COLO668 (cell line): ENCODE measurements at regions not wholly inside any gene's neighbourhood (a gene's known extent, or its start where the extent isn't known, plus 50 kb on each side); places are given as distances from the start of the nearest gene placed in this dataset.

Experiments
- DNase-seq: peaks from one replicate; lab custom pipeline; 2025; ENCODE audit not compliant: unreplicated experiment; lab: John Stamatoyannopoulos, UW

DNA sequence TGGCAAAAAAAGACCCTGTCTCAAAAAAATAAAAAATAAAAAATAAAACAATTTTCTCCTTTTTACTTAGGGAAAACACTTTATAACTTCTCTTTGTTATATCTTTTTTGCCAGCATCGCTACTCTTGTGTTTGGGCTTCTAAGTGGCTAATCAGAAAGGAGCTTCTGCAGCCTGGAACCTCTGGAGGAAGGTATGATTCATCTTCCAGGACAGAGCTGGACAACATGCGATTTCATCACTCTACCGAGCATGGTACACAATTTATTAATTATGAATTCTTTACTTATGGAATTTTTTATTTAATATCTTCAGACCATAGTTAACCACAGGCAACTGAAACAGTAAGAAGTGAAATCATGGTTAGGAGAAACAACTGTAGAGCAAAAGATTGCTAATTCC lies 1254.3 kb upstream of the AGA start:
- no peak for DNase-seq

DNA sequence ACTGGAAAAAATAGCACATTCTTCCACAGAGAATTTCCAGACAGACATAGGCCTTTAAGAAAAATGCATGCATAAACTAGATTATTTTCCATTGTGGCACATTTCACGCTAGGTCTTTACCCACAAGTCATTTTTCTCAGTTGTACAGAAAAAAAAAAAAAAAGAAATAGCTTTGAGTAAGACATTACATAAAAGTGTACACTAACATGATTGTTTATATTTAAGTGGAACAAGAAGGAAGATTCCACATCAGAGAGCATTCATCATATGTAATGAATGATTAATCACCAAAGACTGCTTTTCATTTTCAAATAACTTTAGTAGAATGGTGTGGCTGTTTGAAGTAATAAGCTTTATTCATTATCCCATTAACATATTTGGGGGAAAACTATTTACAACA lies 1270.2 kb upstream of the AGA start:
- no peak for DNase-seq

DNA sequence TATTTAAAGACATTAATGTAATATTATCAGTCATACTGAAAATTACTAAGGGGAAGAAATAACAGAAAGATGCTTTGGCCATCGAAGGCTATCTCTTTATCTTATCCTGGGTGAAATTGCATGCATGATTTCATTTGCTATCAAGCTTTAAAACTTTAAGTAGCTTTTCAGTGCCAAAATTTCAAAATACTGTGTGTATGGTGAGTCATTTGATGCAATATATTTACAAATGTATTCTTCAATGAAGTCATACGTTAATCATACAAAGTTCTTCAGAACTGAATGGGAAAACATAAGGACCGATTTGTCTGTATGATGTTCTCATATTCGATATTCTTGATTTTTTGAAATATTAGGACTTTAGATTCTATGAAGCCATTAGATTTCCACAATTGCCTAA lies 1295.8 kb upstream of the AGA start:
- DNase-seq: no peak

DNA sequence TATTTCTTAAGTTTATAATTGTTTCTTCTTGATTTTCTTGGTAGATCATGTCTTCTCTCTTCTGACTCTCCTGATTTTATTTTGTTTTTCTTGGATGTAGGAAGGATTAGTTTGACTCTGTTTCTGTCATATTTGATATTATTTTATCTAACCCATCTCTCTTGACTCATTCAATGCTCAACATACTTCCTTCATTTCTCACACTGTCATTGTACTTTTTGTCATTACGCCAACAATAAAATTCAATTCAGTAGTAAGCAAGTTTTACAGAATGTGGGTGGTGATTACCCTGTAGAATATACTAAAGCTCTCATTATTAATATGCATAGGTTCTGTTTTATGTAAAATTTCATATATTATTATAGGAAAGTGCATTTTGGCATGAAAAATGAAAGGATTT lies 1303.0 kb upstream of the AGA start:
- no peak for DNase-seq

DNA sequence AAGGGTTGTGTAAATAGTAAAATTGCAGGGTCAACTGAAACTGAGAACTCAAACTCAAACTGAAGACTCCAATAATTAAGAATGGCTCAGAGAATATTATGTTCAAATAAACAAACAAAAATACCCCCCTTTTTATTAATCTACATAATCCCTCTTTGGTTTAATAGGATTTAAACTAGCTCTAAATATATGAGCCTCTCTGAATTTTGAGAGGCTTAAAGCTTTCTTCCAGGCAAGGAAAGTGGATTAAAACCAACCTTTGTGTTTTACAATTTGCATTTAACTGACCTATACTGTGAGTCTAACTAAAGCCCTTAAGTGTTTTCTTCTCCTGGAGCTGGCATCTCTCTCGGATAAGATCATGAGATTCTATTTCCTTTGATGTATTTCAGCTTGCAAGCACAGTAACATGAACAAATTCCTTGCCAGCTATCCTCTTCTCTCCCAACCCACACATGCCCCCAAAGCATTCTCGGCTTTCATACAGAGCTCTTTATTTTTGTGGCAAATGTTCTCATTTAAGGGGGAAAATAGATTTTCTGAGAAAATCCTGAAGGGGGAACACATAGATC lies 1310.8 kb upstream of the AGA start:
- no peak for DNase-seq

DNA sequence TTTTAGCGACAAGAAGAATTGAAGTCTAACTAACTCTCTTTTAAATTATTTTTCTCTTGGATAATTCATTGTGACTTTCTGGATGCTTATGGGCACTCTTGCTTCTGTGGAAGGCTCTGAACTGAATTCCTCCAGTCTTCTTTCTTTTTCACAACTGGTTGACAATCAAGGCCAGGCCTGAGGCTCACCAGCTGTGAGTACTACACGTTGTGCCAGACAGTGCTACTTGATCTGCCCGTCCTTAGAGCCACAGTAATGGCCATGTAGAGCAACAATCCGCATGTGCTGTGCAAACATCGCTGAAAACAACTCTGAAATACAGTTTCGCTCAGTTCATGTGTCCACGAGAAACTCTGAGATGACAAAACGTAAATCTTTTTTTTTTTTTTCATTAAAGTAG lies 1336.3 kb upstream of the AGA start:
- peak; percentile 2 for DNase-seq

DNA sequence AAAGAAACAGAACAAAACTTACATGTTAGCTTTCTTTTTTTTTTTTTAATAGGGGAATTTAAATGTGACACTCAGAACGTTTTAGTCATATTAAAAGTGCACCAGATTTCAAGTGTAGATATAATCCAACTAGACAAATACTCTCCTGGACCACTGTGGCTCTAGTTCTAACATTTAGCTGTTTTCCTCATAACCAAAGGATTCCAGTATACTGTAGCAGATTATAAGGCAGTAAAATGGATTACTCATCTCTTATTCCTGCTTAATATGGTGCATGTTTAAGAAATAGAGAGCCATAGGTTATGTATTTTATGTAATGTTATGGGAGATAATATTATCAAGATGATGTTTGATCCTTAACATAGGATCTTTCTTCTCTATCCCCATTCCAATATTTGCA lies 1339.5 kb upstream of the AGA start:
- no peak for DNase-seq

DNA sequence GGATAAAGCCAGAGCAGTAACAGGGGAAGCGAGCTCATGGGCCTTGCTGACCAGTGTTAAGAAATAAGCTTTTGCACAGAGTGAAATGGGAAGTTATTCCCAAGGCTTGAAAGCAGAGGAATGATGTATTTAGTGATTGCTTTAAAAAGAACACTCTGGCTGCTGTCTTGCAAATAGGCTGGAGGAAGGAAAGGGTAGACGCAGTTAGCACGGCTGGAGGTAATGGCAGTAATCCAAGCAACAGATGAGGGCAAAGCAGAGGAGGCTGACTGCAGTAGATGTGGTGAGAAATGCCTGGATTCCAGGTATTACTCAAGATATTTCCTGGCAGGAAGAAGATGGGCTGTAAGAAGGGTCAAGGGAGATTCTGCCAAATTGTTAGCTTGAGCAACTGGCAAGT lies 1342.3 kb upstream of the AGA start:
- no peak for DNase-seq

DNA sequence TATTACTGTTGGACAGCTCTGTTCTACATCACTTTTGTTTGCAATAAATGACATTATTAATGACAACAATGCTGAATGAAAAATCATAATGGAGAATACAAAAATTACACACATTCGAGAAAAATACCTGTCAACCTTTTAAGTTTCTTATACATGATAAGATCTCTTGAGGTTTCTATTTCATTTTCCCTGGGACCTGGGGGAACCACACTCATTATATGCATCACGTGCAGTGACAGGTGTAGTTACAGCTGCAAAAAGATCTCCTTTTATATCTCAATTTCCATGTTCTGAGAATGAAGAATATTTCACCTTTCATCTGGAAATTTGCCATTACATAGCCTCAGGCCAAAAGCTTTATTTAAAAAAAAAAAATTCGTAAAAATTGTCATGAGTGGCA lies 1347.0 kb upstream of the AGA start:
- no peak for DNase-seq

DNA sequence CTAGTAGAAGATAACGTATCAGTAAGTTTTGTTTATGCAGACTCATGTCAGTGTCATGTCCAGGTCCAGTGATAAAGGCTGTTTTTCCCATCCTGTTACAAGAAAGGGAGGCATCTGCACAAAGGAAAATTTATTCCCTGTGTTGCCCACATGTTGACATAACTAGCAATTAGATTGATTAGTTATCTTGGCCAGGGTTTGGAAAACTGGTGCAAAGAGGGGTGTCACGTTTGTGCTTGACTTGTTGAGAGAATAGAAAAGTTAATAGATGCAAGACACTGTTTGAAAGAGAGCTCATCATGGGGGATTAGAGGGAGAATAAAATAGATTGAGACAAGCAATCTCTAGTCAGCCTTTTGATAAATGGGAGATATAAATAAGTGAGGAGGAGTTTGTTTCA lies 1357.0 kb upstream of the AGA start:
- DNase-seq: no peak

DNA sequence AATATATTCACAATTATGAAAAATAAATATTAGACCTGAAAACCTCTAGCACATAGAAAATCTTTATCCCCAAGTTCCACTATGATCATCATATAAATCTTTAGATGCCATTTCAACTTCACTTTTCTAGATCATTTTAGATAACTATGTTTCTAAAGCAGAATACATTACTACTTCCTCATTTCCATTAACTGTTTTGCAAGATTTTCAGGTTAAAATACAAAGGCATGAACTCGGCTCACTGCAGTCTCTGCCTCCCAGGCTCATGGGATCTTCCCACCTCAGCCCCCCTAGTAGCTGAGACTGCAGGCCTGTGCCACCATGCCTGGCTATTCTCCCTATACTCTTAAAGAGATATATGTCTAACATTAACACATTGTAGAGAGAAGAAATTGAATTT lies 1365.9 kb upstream of the AGA start:
- no peak for DNase-seq

DNA sequence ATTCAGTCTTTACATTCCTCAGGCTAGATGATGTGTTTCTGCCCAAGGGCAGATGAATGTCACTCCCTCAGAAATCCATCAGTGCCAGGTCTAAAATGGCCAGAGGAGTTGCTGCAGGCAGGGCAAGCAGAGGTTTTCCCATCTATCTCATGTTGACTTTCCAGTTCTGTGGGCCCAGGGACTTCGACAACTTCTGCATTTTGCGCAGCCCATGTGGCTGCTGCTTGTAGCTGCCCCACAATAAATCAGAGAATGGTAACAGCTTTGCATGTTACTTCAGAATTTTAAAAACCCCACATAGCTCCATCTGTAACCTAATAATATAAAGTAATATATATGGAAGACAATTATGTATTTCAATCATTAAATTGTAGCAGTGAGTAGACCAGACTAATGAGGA lies 1367.7 kb upstream of the AGA start:
- no peak for DNase-seq

DNA sequence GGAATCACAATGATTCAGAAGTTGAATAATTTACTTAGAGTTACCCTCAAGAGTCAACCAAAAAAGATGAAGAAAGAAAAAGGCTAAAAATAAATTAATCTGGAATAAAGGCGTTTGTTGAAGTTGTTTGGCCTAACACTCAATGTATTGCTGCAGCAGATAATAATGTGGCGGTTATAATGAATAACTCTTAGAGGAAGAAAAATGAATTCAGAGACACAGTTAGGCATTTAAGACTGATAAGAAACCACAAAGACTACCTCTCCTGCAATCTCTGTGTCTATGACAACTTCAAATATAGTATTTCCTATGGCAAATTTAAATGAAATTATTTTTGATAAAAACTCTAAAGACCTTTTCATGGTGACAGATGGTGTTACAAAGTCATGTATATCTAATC lies 1369.1 kb upstream of the AGA start:
- no peak for DNase-seq

DNA sequence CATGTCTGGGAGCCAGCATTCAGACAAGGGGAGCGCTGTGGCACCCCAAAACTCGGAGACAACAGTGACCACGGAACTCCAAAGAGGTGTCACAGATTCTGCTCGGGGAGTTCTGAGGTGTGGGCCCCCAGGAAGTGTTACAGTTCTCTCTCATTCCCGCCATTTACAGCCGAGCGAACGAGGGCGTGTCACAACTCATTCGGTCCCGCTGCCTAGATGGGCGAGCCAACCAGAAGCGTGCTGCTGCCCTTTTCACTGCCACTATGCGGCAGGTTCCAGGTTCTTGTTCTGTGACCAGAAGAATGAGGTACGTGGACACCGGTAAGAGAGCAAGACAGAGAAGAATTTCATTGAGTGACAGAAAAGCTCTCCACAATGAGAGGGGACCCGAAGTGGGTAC lies 1370.6 kb upstream of the AGA start:
- no peak for DNase-seq

DNA sequence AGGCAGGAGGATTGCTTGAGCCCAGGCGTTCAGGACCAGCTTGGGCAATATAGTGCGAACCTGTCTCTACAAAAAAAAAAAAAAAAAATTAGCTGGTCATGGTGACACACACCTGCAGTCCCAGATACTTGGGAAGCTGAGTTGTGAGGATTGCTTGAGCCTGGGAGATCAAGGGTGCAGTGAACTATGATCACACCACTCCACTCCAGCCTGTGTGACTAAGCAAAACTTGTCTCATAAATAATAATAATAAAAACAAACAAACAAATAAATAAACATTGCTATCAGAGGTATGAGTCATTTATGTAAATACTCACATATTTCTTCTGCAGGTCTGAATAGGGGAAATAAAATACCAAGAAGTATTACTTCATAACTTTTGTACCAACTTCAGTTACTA lies 1372.7 kb upstream of the AGA start:
- DNase-seq: no peak

DNA sequence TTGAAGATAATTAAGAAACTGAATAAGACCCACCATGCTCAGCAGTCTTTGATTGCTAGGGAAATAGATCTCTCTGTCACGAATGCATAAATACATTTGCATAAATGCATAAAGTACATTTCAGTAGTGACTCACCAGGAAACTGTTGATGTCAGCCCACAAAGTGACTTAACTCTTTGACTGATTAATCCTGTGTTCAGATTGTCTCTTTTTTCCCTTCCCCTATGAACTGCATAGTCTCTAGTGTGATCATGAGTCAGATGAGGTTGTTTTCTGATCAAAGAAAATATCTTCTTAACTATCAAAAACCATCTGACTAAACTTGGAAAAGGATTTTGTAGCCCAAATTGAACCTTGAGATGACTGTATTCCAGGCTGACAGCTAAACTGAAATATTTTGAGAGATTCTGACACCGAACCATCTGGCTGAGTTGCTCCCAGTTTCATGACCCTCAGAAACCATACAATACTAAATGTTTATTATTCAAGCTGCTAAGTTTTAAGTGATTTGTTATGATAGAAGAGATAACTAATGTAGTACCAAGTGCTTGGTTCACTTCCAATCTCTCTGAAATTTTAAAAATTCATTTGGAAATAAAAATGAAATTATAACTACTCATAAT lies 1381.5 kb upstream of the AGA start:
- no peak for DNase-seq

DNA sequence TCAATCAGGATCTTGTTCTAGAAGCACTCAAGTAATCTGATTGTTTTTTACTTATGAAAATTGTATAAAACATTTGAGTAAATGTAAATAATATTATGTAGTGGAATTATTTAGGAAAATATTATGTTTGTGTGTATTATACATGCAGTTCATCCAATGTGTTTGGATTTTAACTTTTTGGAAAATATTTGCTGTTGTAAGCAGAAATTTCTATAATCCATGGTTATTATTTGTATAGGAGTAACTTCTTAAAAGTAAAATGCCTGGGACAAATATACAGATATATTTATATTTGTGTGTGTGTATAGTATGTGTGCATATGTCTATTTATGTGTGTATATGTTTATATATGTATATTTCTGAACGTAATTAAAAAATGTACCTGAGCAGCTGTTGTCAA lies 1394.6 kb upstream of the AGA start:
- no peak for DNase-seq

DNA sequence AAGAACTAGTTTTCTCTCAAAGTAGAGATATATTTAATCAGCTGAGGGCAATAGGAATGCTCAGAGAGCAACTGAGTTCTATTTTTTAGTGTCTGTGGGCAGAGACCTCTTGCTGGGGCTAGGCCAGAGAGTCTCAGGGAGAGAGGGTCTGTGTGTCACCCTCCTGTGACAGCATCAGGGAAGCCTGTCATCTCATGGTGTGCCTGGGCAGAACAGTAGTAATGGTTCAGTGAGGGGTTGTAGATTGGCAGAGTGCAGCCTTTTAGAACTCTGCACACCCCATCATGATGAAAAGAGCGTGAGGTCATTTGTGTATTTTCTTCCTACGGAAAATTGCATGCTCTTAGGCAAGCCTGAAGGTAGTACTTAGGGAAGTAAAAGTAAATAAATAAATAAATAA lies 1396.5 kb upstream of the AGA start:
- no peak for DNase-seq

DNA sequence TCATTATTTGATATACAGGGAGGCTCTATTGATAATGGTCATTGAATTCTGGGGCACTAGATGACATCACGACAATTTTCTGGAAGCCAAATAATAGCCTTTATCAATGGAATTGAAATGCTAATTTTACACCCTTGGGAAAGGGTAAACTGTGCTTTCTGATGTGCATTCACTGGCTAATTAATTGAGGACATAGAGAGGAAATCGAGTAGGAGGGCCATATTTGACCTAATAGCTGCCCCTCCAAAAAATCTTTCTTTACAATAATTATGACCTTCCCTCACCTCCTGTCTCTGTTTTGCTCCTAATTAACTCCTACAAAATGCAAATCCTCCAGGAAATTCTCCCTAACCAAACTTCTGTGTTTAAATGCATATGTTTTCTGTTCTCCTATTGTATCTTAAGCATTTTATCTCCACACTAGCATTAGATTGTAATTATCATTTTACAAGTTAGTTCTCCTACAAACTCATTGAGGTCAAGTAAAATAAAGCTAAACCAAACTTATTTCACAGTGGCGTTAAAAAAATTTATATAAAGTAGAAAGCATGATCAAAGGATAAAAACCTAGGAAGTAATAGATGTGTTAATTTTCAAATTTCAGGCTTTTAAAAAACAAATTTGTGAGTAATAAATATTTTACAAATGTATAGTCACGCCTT lies 1414.0 kb upstream of the AGA start:
- no peak for DNase-seq

DNA sequence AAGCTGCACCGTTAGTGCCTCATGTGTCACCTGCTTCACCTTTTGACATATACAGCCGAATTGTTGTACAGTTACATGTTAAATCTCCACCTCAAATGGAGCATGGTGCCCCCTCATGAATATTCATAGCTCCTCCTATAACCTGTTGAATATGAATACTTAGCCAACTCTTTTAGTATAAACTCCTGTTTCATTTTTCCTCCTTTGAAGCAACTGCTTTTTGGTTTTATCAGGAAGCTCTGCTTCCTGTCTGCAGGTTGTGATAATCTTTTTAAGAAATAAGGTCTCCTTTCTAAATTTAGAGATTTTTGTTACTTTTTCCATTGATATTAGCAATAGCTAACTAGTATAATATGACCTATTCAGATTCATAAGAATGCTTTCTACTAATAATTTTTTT lies 1429.2 kb upstream of the AGA start:
- no peak for DNase-seq

DNA sequence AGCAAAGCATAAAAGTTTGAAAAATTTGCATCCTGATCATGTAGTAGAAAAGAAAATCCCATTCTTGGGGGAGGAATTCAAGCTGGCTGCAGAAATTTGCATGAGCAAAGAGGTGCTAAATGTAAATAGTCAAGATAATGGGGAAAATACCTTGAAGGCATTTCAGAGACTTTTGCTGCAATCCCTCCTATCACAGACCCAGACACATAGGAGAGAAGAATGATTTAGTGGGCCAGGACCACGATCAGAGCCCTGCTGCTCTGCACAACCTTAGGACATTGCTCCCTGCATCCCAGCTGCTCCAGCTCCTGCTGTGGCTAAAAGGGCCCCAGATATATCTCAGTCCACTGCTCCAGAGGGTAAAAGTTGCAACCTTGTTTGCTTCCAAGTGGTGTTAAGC lies 1439.7 kb upstream of the AGA start:
- no peak for DNase-seq

DNA sequence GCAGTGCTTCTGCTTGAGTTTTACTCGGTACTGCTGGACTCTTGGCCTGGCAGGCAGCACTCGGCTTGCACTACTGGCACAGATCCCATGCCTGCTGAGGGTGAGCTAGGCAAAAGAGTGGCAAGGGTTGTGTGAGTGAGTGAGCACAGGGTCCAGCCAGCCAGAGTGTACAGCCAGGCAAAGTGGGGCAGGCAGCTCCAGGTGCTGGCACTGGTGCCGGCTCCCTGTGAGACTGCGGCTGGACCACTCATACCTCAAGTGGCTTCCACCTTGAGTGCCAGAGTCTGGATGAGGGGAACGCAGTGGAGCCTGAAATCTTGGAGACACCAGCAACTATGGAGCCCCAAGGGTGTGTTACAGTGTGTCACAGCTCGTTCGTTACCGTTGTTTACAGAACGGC lies 1451.9 kb upstream of the AGA start:
- no peak for DNase-seq

DNA sequence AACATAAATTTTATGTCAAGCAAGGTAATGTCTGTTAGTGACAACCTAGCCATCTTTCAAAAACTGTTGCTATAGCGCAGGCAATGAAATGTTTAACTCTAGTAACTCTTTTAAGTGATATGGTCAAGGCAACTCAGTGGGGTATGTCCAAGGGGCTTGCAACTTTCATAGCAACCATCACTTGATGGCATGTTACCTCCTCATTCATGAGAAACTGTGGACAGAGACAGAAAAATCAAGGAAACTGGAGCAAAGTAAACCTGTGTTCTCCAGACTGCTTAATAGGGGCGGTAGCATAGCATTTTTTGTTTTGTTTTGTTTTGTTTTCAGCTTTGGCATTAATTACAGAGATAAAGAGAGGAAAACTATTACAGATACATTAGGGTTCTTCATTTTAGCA lies 1456.8 kb upstream of the AGA start:
- no peak for DNase-seq
